PC-3 (cell line): ENCODE measurements at regions not wholly inside any gene's neighbourhood (a gene's known extent, or its start where the extent isn't known, plus 50 kb on each side); places are given as distances from the start of the nearest gene placed in this dataset.
"Not testable (repeated sequence)": the region's sequence is repeated elsewhere in the genome, so short reads cannot be mapped to it uniquely, and the experiment has no call there.

Experiments used
- ATAC-seq: fragments of 200-7000 bp; cut with Tn5 transposase; 2 replicates; pipeline ENCODE4 v1.9.1; 2020; ENCODE audit warnings: mild to moderate bottlenecking, moderate library complexity
- BruUV-seq: library from RNA; stranded (reverse); fragments of 400-500 nt; replicated peaks from 2 replicates; lab custom pipeline; 2021; lab: Mats Ljungman, UMichigan
- CTCF ChIA-PET: fragments of 300-600 bp; sonication (Branson Sonifier 250); formaldehyde crosslinking; loops from one replicate; lab custom pipeline; 2022; ENCODE audit warnings: antibody characterized with exemption; lab: Charles Lee
- POLR2A ChIA-PET: fragments of 300-600 bp; sonication (Branson Sonifier 250); formaldehyde crosslinking; loops from one replicate; lab custom pipeline; 2022; ENCODE audit warnings: antibody characterized with exemption; ENCODE audit not compliant: unreplicated experiment; lab: Charles Lee
- DNase-seq: peaks from one replicate; pipeline ENCODE4 v3.0.0-alpha.2; 2015
- H2AFZ ChIP-seq: fragments of 300-600 bp; sonication (generic); 2 replicates; pipeline ENCODE4 v1.6.0; 2016; ENCODE audit warnings: antibody characterized with exemption, low read length
- H3F3A ChIP-seq: fragments of 300-600 bp; sonication (generic); one replicate; pipeline ENCODE4 v1.6.0; 2017; ENCODE audit warnings: antibody characterized with exemption, low read length, control low read depth, mild to moderate bottlenecking; ENCODE audit not compliant: unreplicated experiment
- H3K27ac ChIP-seq: fragments of 300-600 bp; sonication (generic); 2 replicates; pipeline ENCODE4 v1.5.1; 2016; ENCODE audit warnings: mild to moderate bottlenecking, low read length
- H3K27me3 ChIP-seq: fragments of 300-600 bp; sonication (generic); 2 replicates; pipeline ENCODE4 v1.6.1; 2016; ENCODE audit warnings: low read length, mixed read lengths
- H3K36me3 ChIP-seq: fragments of 300-600 bp; sonication (generic); 2 replicates; pipeline ENCODE4 v1.6.1; 2016; ENCODE audit warnings: low read depth, mixed run types, low read length, mixed read lengths
- H3K4me1 ChIP-seq: fragments of 300-600 bp; sonication (generic); 2 replicates; pipeline ENCODE4 v1.5.1; 2016; ENCODE audit warnings: low read length; ENCODE audit not compliant: insufficient read depth
- H3K4me2 ChIP-seq: fragments of 300-600 bp; sonication (generic); 2 replicates; pipeline ENCODE4 v1.6.0; 2016; ENCODE audit warnings: low read length
- H3K4me3 ChIP-seq: fragments of 300-600 bp; sonication (generic); 2 replicates; pipeline ENCODE4 v1.5.1; 2016; ENCODE audit warnings: mild to moderate bottlenecking, low read length, mixed read lengths
- H3K79me2 ChIP-seq: fragments of 300-600 bp; sonication (generic); 2 replicates; pipeline ENCODE4 v1.6.1; 2017; ENCODE audit warnings: low read length, mixed read lengths
- H3K9ac ChIP-seq: fragments of 300-600 bp; sonication (generic); 2 replicates; pipeline ENCODE4 v1.6.0; 2016; ENCODE audit warnings: mild to moderate bottlenecking, low read length
- H3K9me2 ChIP-seq: fragments of 300-600 bp; sonication (generic); replicated peaks from 2 replicates; pipeline ENCODE4 v1.6.1; 2016; ENCODE audit warnings: mixed run types, low read length, mixed read lengths
- H3K9me3 ChIP-seq: fragments of 300-600 bp; sonication (generic); 2 replicates; pipeline ENCODE4 v1.6.1; 2016; ENCODE audit warnings: low read length, mixed read lengths
- H4K20me1 ChIP-seq: fragments of 300-600 bp; sonication (generic); 2 replicates; pipeline ENCODE4 v1.6.1; 2016; ENCODE audit warnings: low read length, mixed read lengths
- CTCF ChIP-seq: fragments of 300-600 bp; sonication (generic); conservative IDR thresholded peaks from 2 replicates; pipeline ENCODE4 v1.5.1; 2017; ENCODE audit warnings: antibody characterized with exemption, low read depth, mild to moderate bottlenecking, low read length
- EZH2 ChIP-seq: fragments of 300-600 bp; sonication (generic); IDR thresholded peaks from one replicate; pipeline ENCODE4 v1.6.1; 2017; ENCODE audit warnings: antibody characterized with exemption, mild to moderate bottlenecking, low read length; ENCODE audit not compliant: unreplicated experiment
- EZH2phosphoT487 ChIP-seq: fragments of 300-600 bp; sonication (generic); IDR thresholded peaks from 2 replicates; pipeline ENCODE4 v1.6.1; 2018; ENCODE audit warnings: mild to moderate bottlenecking, antibody characterized with exemption, low read length, borderline replicate concordance
- intact Hi-C: fragments of 100-400 bp; cut with micrococcal nuclease; formaldehyde crosslinking; loops from 2 replicates; pipeline ENCODE4 v1.9.0; 2023

- H3K4me1 ChIP-seq, ATAC-seq, H3K9me2 ChIP-seq, H3K79me2 ChIP-seq, H2AFZ ChIP-seq, H3K27me3 ChIP-seq, H3K4me2 ChIP-seq, BruUV-seq, H3K4me3 ChIP-seq, H3K9me3 ChIP-seq, intact Hi-C loops, POLR2A ChIA-PET, DNase-seq, H3K9ac ChIP-seq, H4K20me1 ChIP-seq, H3K27ac ChIP-seq, H3F3A ChIP-seq, H3K36me3 ChIP-seq, CTCF ChIA-PET: not testable (repeated sequence)
Observed at GRCh38 chr7:15809936-15810335, 123.5 kb upstream of the MEOX2 start.

- Histone ChIP-seq H3K27me3 (no peaks in the 10 kb centered on the region), H3K4me2 (no peak overlapping the region), H3K79me2 (no peaks in the 10 kb centered on the region), H3K9me3 (no peaks in the 10 kb centered on the region), H3K4me3 (no peak overlapping the region), H3F3A (no peaks in the 10 kb centered on the region), H4K20me1 (no peaks in the 10 kb centered on the region), H2AFZ (0 out of 2 replicates have a peak overlapping the region, but pooled peaks have one; percentile 26), H3K36me3 (no peaks in the 10 kb centered on the region), H3K9ac (no peak overlapping the region), H3K9me2 (no peaks in the 10 kb centered on the region), H3K27ac (no peak overlapping the region), H3K4me1 (no peaks in the 10 kb centered on the region)
- BruUV-seq = no TSS peak
- ChIA-PET CTCF (no interaction called here), POLR2A (no interaction called here)
- TF ChIP-seq CTCF (no peak), EZH2phosphoT487 (no peak), EZH2 (no peak)
- intact Hi-C loops = no loop called here
- DNase-seq (no peak), ATAC-seq (no peak)
Observed at GRCh38 chr7:15805891-15806290, 119.4 kb upstream of the MEOX2 start.

- TF ChIP-seq CTCF (no peak), EZH2 (no peak), EZH2phosphoT487 (no peak)
- DNase-seq = no peak
- POLR2A ChIA-PET = no interaction called here
Observed at GRCh38 chr7:15802425-15802824, 115.9 kb upstream of the MEOX2 start.

More at GRCh38 chr7:15802425-15802824, 115.9 kb upstream of the MEOX2 start:
- Histone ChIP-seq H3F3A (no peaks in the 10 kb centered on the region), H4K20me1 (no peaks in the 10 kb centered on the region), H3K27ac (no peak overlapping the region), H3K4me2 (no peak overlapping the region), H3K9ac (no peak overlapping the region), H3K79me2 (no peaks in the 10 kb centered on the region), H3K27me3 (no peaks in the 10 kb centered on the region), H2AFZ (no peak overlapping the region), H3K9me2 (no peaks in the 10 kb centered on the region), H3K4me3 (no peak overlapping the region), H3K36me3 (no peaks in the 10 kb centered on the region), H3K9me3 (no peaks in the 10 kb centered on the region), H3K4me1 (no peaks in the 10 kb centered on the region)
- intact Hi-C loops = no loop called here
- no peak for ATAC-seq
- BruUV-seq = no TSS peak
- CTCF ChIA-PET = no interaction called here
